NB4 (cell line): ENCODE measurements at regions not wholly inside any gene's neighbourhood (a gene's known extent, or its start where the extent isn't known, plus 50 kb on each side); places are given as distances from the start of the nearest gene placed in this dataset.

Source experiments
- DNase-seq: peaks from one replicate; pipeline ENCODE4 v3.0.0; 2010; ENCODE audit warnings: low read depth
- H3K4me3 ChIP-seq: one replicate; pipeline ENCODE4 v1.5.1; 2011; ENCODE audit warnings: mild to moderate bottlenecking, low read depth, low read length, moderate library complexity
- CTCF ChIP-seq: IDR thresholded peaks from one replicate; pipeline ENCODE4 v1.5.1; 2012; ENCODE audit warnings: low read depth, low read length
- MAX ChIP-seq: IDR thresholded peaks from 2 replicates; pipeline ENCODE4 v1.6.1; 2011; ENCODE audit warnings: low read depth, low read length
- MYC ChIP-seq: IDR thresholded peaks from 2 replicates; pipeline ENCODE4 v1.6.1; 2011; ENCODE audit warnings: low read depth, low read length
- POLR2A ChIP-seq: IDR thresholded peaks from 2 replicates; pipeline ENCODE4 v1.6.1; 2011; ENCODE audit warnings: mild to moderate bottlenecking; ENCODE audit not compliant: insufficient read length; ENCODE audit errors: extremely low read depth

GRCh38 chr10:124183617-124184016 lies 90.2 kb upstream of the CHST15 start:
- DNase-seq = no peak
- TF ChIP-seq POLR2A = no peak
- no peak for TF ChIP-seq MAX
- TF ChIP-seq MYC = no peak
- TF ChIP-seq CTCF = no peak
- no peak overlapping the region for H3K4me3 ChIP-seq

GRCh38 chr10:124182088-124182541 lies 88.7 kb upstream of the CHST15 start:
- no peak for DNase-seq
- TF ChIP-seq MYC = no peak
- no peak for TF ChIP-seq MAX
- no peak for TF ChIP-seq CTCF
- TF ChIP-seq POLR2A = no peak
- H3K4me3 ChIP-seq = no peak overlapping the region

- TF ChIP-seq MAX (no peak), POLR2A (no peak), MYC (no peak), CTCF (no peak)
- no peak overlapping the region for H3K4me3 ChIP-seq
- DNase-seq = no peak
Measured at GRCh38 chr10:124181656-124182055, 88.3 kb upstream of the CHST15 start.

GRCh38 chr10:124180947-124181549 lies 87.7 kb upstream of the CHST15 start:
- no peak for DNase-seq
- TF ChIP-seq CTCF = no peak
- TF ChIP-seq MAX = no peak
- no peak for TF ChIP-seq MYC
- no peak for TF ChIP-seq POLR2A
- no peak overlapping the region for H3K4me3 ChIP-seq

- H3K4me3 ChIP-seq = no peak overlapping the region
- no peak for DNase-seq
- TF ChIP-seq POLR2A (no peak), MYC (no peak), CTCF (no peak), MAX (no peak)
Measured at GRCh38 chr10:124180044-124180745, 86.8 kb upstream of the CHST15 start.
